ENCODE measurements at regions not wholly inside any gene's neighbourhood (a gene's known extent, or its start where the extent isn't known, plus 50 kb on each side); places are given as distances from the start of the nearest gene placed in this dataset.
A peak's percentile ranks its signal among the peaks of the same experiment; 100 is the strongest.

DNA sequence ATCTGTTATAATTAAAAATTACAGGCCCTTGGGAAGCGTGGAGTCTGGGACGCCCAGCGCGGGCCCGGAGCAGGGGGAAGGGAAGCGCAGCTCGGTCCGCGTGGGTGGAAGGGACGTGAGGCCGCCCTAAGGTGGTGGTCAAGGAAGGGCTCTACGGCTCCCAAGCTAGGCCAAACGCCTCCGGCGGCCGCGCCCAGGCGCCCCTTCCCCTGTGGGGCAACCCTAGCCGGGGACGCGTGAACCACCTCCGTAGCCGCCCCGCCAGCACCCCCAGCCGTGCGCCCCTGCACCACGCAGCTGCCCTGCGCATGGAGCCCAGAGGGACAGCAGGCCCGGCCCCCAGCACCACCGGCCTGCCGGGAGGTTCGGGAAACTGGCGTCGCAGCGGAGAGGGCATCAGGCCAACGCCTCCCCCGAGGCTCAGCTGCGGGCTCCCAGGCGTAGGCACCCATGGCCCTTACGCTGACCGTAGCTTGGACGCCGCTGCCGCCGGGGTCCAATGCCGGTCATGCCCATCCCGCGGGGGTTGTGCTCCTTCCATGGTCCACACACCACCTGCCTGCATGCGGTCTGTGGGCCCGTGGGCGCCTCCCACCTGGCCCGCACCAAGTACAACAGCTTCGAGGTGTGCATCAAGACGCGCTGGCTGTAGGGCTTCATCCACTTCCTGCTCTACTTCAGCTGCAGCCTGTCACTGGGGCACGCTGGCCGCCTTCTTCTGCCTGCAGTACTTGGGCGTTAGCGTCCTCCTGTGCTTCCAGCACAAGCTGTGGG, 166.7 kb downstream of the SEPTIN7 start:
- TF ChIP-seq POLR2A (IDR thresholded peaks at IDR 0.05): no peak
- TF ChIP-seq, protein P1, sequence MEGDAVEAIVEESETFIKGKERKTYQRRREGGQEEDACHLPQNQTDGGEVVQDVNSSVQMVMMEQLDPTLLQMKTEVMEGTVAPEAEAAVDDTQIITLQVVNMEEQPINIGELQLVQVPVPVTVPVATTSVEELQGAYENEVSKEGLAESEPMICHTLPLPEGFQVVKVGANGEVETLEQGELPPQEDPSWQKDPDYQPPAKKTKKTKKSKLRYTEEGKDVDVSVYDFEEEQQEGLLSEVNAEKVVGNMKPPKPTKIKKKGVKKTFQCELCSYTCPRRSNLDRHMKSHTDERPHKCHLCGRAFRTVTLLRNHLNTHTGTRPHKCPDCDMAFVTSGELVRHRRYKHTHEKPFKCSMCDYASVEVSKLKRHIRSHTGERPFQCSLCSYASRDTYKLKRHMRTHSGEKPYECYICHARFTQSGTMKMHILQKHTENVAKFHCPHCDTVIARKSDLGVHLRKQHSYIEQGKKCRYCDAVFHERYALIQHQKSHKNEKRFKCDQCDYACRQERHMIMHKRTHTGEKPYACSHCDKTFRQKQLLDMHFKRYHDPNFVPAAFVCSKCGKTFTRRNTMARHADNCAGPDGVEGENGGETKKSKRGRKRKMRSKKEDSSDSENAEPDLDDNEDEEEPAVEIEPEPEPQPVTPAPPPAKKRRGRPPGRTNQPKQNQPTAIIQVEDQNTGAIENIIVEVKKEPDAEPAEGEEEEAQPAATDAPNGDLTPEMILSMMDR (IDR thresholded peaks at IDR 0.05): no peak
- Histone ChIP-seq H3K27me3 (no peaks in the 10 kb centered on the region), H3K27ac (no peak overlapping the region), H3K4me3 (no peak overlapping the region), H3K9me3 (no peaks in the 10 kb centered on the region), H3K36me3 (no peaks in the 10 kb centered on the region), H3K4me1 (no peaks in the 10 kb centered on the region)
- DNase-seq: no peak

DNA sequence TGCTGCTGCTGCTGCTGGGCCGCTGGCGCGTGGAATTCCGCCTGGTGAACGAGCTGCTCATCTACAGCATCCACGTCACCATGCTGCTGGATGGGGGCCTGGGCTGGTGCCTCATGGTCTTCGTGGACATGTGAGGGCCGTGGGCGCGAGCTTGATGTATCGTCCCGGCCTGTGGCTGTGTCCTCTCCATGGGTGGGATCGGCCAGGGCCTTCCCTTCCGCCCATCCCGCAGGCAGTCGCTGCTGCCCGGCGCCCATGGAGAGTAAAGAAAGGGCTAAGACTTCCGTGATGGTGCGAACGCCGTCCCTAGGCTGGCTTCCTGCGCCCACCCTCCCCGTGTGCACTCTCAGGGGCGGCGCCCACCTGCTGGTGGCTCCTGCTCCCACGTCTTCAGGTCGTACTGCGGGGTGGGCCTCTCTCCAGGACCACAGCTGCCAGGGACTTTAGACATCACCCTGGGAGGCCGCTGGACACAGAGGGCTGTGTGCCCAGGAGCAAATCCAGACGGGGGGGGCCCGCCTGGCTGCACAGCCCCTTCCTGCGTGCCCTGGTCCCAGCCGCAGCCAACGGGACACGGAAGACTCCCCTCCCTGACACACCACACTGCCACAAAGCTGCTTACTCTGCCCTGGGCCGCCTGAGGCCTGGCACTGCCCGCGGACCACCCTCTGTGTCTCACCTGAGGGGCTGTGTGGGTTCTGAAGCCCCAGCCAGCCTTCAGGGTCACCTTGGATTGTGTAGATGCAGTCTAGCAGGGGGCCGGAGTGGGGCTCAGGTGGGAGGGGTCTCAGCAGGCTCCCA, 167.5 kb downstream of the SEPTIN7 start:
- H3K4me1 ChIP-seq: no peaks in the 10 kb centered on the region
- H3K4me3 ChIP-seq: no peak overlapping the region
- no peaks in the 10 kb centered on the region for H3K9me3 ChIP-seq
- H3K36me3 ChIP-seq: no peaks in the 10 kb centered on the region
- TF ChIP-seq, protein P1 (IDR thresholded peaks at IDR 0.05): no peak
- no peak for TF ChIP-seq POLR2A (IDR thresholded peaks at IDR 0.05)
- H3K27me3 ChIP-seq: no peaks in the 10 kb centered on the region
- no peak for DNase-seq
- no peak overlapping the region for H3K27ac ChIP-seq

DNA sequence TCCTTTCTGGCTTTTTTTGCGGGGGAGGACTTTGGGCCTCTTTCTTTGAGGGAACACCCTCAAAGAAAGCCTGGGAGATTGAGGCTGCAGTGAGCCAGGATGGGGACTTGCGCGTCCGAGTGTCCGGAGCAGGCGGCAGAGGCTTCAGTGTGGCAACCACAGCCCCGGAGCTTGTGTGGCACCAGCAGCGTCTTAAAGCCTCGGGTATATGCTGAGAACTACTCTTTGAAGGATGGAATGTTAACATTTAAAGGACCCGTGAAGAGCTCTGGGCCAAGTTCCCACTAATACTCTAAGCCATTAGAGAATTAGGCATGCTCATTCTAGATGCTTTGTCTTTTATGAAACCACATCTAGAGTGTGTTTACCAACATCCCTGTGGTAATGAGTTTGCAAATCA, 168.2 kb downstream of the SEPTIN7 start:
- H3K27me3 ChIP-seq: no peaks in the 10 kb centered on the region
- H3K27ac ChIP-seq: no peak overlapping the region
- H3K4me3 ChIP-seq: no peak overlapping the region
- no peaks in the 10 kb centered on the region for H3K9me3 ChIP-seq
- no peak for DNase-seq
- no peaks in the 10 kb centered on the region for H3K36me3 ChIP-seq
- H3K4me1 ChIP-seq: no peaks in the 10 kb centered on the region
- TF ChIP-seq, protein P1 (IDR thresholded peaks at IDR 0.05): no peak
- no peak for TF ChIP-seq POLR2A (IDR thresholded peaks at IDR 0.05)

DNA sequence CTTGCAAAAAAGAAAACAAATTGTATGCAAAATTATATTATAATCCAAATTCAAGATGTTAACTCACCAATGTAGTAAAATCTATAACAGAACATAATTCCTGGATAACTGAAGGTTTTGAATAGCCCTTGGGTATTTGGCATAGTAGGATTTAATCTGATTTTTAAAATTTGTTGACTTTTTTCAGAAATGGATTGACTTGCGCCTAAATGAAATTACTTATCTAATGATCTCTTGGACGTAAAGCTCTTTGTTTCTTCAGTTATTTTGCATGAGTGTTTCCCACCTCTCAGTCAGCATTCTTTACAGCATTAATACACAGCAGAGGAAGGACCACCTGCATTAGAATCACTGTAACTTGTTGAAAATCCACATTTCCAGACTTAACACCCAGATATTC, 169.6 kb downstream of the SEPTIN7 start:
- Histone ChIP-seq H3K9me3 (no peaks in the 10 kb centered on the region), H3K27ac (no peak overlapping the region), H3K4me1 (no peaks in the 10 kb centered on the region), H3K27me3 (no peaks in the 10 kb centered on the region), H3K4me3 (no peak overlapping the region), H3K36me3 (no peaks in the 10 kb centered on the region)
- DNase-seq: no peak
- TF ChIP-seq, protein P1 (IDR thresholded peaks at IDR 0.05): no peak
- TF ChIP-seq POLR2A (IDR thresholded peaks at IDR 0.05): no peak

DNA sequence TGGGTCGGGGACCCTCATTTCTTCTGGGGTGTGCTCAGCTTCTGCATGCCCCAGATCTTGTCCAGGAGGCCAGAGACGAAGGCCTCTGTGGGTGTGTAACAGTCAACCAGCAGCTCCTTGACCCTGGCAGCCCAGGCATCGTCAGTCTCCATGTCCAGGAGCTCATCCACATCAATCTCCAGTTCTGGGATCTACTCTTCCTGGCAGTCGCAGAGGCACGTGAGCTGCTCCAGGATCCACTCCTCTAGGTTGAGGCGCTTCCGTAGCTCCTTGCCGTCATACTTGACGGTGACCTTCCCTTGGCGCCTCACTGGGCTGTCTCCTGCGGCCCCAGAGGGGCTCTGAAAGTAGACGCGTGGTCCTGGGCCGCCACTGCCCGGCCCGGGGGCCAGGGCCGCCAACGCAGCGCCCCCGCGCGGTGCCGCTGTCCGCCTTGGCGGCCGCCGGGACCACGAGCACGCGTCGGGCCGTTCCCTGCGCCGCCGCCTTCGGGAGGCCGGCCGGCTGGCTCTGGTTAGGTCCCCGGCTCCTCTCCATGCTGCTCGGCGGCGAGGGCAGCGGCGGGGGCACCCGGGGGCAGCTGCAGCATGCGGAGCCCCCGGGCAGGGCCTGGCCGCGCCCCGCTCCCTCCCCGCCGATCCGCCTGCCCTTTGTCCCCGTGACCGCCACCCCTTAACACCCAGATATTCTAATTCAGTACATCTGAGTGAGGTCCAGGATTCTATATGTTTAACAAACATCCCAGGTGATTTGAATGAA, 170.5 kb downstream of the SEPTIN7 start:
- H3K27ac ChIP-seq: peak overlapping the region in 1 of 4 donors; percentile 26
- peak overlapping the region; percentile 17 to 48 (median 38) for H3K4me3 ChIP-seq
- TF ChIP-seq, protein P1 (IDR thresholded peaks at IDR 0.05): peak in 4 of 6 experiments; percentile 10 to 52 (median 42)
- TF ChIP-seq POLR2A (IDR thresholded peaks at IDR 0.05): no peak
- H3K36me3 ChIP-seq: no peaks in the 10 kb centered on the region
- H3K4me1 ChIP-seq: no peaks in the 10 kb centered on the region
- H3K27me3 ChIP-seq: no peaks in the 10 kb centered on the region
- H3K9me3 ChIP-seq: no peaks in the 10 kb centered on the region
- DNase-seq: peak in 1 of 3 donors; percentile 62

All from Peyer's patch (tissue), 4 donors.